ENCODE measurements at regions not wholly inside any gene's neighbourhood (a gene's known extent, or its start where the extent isn't known, plus 50 kb on each side); places are given as distances from the start of the nearest gene placed in this dataset.

- TF ChIP-seq, protein P1, sequence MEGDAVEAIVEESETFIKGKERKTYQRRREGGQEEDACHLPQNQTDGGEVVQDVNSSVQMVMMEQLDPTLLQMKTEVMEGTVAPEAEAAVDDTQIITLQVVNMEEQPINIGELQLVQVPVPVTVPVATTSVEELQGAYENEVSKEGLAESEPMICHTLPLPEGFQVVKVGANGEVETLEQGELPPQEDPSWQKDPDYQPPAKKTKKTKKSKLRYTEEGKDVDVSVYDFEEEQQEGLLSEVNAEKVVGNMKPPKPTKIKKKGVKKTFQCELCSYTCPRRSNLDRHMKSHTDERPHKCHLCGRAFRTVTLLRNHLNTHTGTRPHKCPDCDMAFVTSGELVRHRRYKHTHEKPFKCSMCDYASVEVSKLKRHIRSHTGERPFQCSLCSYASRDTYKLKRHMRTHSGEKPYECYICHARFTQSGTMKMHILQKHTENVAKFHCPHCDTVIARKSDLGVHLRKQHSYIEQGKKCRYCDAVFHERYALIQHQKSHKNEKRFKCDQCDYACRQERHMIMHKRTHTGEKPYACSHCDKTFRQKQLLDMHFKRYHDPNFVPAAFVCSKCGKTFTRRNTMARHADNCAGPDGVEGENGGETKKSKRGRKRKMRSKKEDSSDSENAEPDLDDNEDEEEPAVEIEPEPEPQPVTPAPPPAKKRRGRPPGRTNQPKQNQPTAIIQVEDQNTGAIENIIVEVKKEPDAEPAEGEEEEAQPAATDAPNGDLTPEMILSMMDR (IDR thresholded peaks at IDR 0.05), result no peak
- no peak for TF ChIP-seq POLR2A (IDR thresholded peaks at IDR 0.05)
Observed at GRCh38 chr9:96158909-96159575, 142.9 kb downstream of the HSD17B3 start.
